Common myeloid progenitor, CD34-positive (primary cell): ENCODE measurements at regions not wholly inside any gene's neighbourhood (a gene's known extent, or its start where the extent isn't known, plus 50 kb on each side); places are given as distances from the start of the nearest gene placed in this dataset.

Experiments used
- CTCF ChIA-PET: fragments of 350-600 bp; sonication (Branson Sonifier 250); formaldehyde crosslinking; loops from one replicate; lab custom pipeline; 2021; ENCODE audit warnings: antibody characterized with exemption; lab: Charles Lee
- POLR2A ChIA-PET: fragments of 350-600 bp; sonication (Branson Sonifier 250); formaldehyde crosslinking; loops from one replicate; lab custom pipeline; 2021; ENCODE audit warnings: antibody characterized with exemption; lab: Charles Lee
- DNase-seq, 3 donors: peaks; one replicate each; pipeline versions ENCODE4 v3.0.0 to v3.0.0-alpha.2; 2013
- H3K27ac ChIP-seq, 2 experiments: 1 replicate in 1 of 2; 2 replicates in 1 of 2; pipeline ENCODE4 v1.7.0; 2013; ENCODE audit warnings: inconsistent platforms in 2 of 2, low read length in 2 of 2, mild to moderate bottlenecking in 2 of 2, low read depth in 1 of 2, moderate library complexity in 1 of 2; ENCODE audit not compliant: severe bottlenecking in 2 of 2, insufficient read depth in 1 of 2, poor library complexity in 1 of 2
- H3K27me3 ChIP-seq, 5 experiments: replicated peaks in 2 of 5; 1 replicate in 3 of 5; 2 replicates in 2 of 5; pipeline versions ENCODE4 v1.6.1 to v1.7.0; 2013; ENCODE audit warnings: low read length in 4 of 5, mild to moderate bottlenecking in 2 of 5, moderate library complexity in 2 of 5, inconsistent platforms in 1 of 5; ENCODE audit not compliant: insufficient read depth in 5 of 5, control insufficient read depth in 4 of 5
- H3K36me3 ChIP-seq, 4 experiments: 1 replicate in 2 of 4; 2 replicates in 2 of 4; pipeline versions ENCODE4 v1.6.1 to v1.7.0; 2013; ENCODE audit warnings: low read length in 3 of 4, control low read depth in 1 of 4, mild to moderate bottlenecking in 1 of 4; ENCODE audit not compliant: control insufficient read depth in 4 of 4, insufficient read depth in 4 of 4
- H3K4me1 ChIP-seq, 4 experiments: 1 replicate in 3 of 4; 2 replicates in 1 of 4; pipeline versions ENCODE4 v1.6.1 to v1.7.1; 2013; ENCODE audit warnings: low read length in 3 of 4, mild to moderate bottlenecking in 3 of 4, control low read depth in 1 of 4, inconsistent platforms in 1 of 4, moderate library complexity in 1 of 4; ENCODE audit not compliant: control insufficient read depth in 4 of 4, insufficient read depth in 4 of 4; ENCODE audit errors: control extremely low read depth in 1 of 4
- H3K4me3 ChIP-seq, 7 experiments: 1 replicate in 4 of 7; 2 replicates in 3 of 7; pipeline versions ENCODE4 v1.5.1 to v1.7.0; 2013; ENCODE audit warnings: mild to moderate bottlenecking in 7 of 7, low read length in 6 of 7, moderate library complexity in 6 of 7, inconsistent platforms in 2 of 7, low read depth in 2 of 7, control low read depth in 1 of 7; ENCODE audit not compliant: insufficient read depth in 4 of 7, control insufficient read depth in 1 of 7; ENCODE audit errors: extremely low read depth in 1 of 7
- H3K9me3 ChIP-seq, 5 experiments: 1 replicate in 4 of 5; 2 replicates in 1 of 5; pipeline versions ENCODE4 v1.6.1 to v1.7.1; 2013; ENCODE audit warnings: low read length in 4 of 5, mild to moderate bottlenecking in 2 of 5, inconsistent platforms in 1 of 5, low read depth in 1 of 5, moderate library complexity in 1 of 5; ENCODE audit not compliant: control insufficient read depth in 4 of 5, insufficient read depth in 2 of 5; ENCODE audit errors: control extremely low read depth in 1 of 5
- WGBS: methylation state at CpG from one replicate; pipeline ENCODE4 v1.1.5; 2013; ENCODE audit not compliant: insufficient coverage; 5-methylcytosine and 5-hydroxymethylcytosine counted together

DNA sequence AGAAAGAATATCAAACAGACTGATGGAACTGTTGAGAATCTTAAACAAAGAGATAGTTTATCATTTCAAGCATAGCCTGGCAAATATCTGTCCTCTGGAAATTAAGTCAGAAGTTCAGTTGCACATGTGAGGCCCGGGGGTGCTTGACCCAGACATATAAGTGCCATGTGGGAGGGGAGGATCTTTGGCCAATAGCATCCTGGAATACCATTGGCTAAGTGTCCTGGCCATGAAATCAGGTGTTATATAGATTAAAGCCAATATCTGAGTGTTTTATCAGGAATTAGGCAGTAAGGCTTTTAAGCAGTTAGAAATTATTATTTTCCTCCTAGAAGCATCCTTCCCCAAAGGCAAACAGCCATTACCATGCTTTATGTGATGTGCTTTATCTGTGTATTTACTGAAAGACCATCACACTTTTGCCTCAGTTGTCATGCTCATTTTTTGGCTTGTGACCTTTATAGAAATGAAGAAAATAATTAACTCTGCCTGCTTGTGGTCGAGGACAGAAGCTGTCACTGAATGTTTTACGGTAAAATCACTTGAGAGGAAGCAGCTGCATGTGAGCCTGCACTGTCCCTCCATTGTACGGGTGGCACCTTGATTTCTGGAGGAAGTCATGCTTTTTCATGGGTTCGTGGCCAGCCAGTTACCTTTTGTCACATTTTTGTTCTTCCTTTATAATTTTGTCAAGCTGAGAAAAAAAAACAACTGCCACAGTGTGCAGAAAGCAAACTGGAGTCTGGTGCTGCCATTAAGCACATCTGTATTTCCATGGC, 259.9 kb upstream of the FMN2 start:
- Histone ChIP-seq H3K27me3 (no peaks in the 10 kb centered on the region), H3K27ac (peak overlapping the region in 1 of 2 experiments; percentile 25), H3K4me1 (peaks cover 14 to 47% (median 26%) of the 10 kb centered on the region in 4 experiments), H3K36me3 (peaks cover 0 to 6% (median 3%) of the 10 kb centered on the region in 4 experiments), H3K9me3 (no peaks in the 10 kb centered on the region), H3K4me3 (peak overlapping the region in 3 of 7 experiments; percentile 6 to 31 (median 16))
- CTCF ChIA-PET: no interaction called here
- 22% methylated on average over 5 of the region's 5 CpGs for WGBS
- POLR2A ChIA-PET: interaction anchor here (0.7 kb wide), 1 partner anchor 57 kb away, joined by 3 read pairs; no protein-coding TSS in a partner anchor
- DNase-seq: peak; percentile 36 to 94 (median 93)

DNA sequence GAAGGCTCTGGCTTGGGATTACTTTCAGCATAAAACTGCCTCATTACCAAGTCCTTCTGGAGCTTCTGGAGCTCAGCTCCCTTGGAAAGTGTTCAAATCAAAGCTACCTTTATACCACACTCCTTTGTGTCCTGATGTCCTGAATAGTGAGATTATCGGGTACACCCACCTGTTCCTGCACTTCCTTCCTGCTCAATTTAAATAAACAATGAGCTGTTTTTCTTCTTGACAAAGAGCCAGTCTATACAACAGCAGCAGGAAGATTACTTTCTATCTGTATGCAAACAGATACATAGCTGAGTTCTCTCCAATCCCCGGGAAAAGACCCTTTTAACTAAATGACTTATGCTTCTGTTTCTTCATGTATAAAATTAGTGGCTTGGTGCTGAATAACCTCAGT, 258.0 kb upstream of the FMN2 start:
- ChIA-PET CTCF (interaction anchor here (0.8 to 1.9 kb wide), 4 partner anchors 15 to 30 kb away, joined by 3 to 9 read pairs (median 3); no protein-coding TSS in a partner anchor), POLR2A (interaction anchor here (0.7 kb wide), 1 partner anchor 495 kb away, joined by 3 read pairs; no protein-coding TSS in a partner anchor)
- 0% methylated on average over 1 of the region's 2 CpGs for WGBS
- Histone ChIP-seq H3K4me1 (peaks cover 14 to 47% (median 26%) of the 10 kb centered on the region in 4 experiments), H3K9me3 (no peaks in the 10 kb centered on the region), H3K4me3 (no peak overlapping the region), H3K27ac (no peak overlapping the region), H3K27me3 (no peaks in the 10 kb centered on the region), H3K36me3 (peaks cover 0 to 3% (median 1%) of the 10 kb centered on the region in 4 experiments)
- DNase-seq: peak; percentile 54 to 88 (median 81)

DNA sequence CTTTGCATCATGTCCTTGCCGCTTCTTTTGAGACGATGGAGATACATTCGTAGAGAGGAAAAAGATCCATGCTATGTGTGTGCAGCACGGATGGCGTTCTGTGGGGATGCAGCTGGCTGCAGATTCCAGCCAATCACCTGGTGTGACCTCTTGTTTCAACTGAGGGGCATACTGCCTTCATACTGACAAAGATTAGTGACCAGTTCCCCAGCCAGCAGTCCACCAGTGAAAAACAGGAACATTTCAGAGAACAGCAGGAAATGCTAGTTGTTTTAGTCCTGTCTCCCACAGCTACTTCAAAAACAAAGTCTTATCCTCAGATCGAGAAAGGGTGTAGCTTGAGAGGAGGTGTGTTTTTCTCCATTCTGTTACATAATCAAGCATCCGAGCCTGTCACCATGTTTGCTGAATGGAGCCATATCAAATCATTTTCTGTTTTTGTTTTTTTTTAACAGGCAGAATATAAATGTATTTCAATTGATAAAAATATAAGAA, 255.7 kb upstream of the FMN2 start:
- Histone ChIP-seq H3K36me3 (peaks cover 0 to 3% (median 1%) of the 10 kb centered on the region in 4 experiments), H3K27me3 (no peaks in the 10 kb centered on the region), H3K27ac (no peak overlapping the region), H3K4me3 (no peak overlapping the region), H3K4me1 (peaks cover 14 to 47% (median 26%) of the 10 kb centered on the region in 4 experiments), H3K9me3 (no peaks in the 10 kb centered on the region)
- CTCF ChIA-PET: interaction anchor here (0.9 to 1.3 kb wide), 2 partner anchors 41 to 65 kb away, joined by 3 read pairs; no protein-coding TSS in a partner anchor
- WGBS: 98% methylated on average over 5 of the region's 7 CpGs
- DNase-seq: peak in 2 of 3 donors; percentile 55 to 63
- POLR2A ChIA-PET: no interaction called here

DNA sequence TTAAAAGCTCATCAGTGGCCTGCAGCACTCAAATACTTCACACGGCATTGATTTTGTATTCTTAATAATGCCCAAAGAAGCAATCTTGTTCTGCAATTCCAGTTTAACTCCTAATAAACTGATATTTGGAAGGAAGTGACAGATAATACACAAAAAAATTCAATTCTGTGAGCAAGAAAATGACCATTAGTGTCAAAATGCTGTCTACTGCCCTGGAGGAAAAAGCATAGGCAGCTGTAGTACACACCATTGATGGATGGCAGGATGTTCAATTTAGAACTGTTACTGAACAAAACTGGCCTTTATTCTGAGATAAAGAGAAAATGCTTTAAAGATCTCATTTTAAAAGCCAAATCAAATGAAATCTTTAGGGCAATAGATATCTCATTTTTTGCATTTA, 251.3 kb upstream of the FMN2 start:
- no CpG with 5 or more reads among the region's 1 CpG for WGBS
- H3K4me3 ChIP-seq: no peak overlapping the region
- peaks cover 6 to 21% (median 9%) of the 10 kb centered on the region in 4 experiments for H3K4me1 ChIP-seq
- POLR2A ChIA-PET: no interaction called here
- no peaks in the 10 kb centered on the region for H3K27me3 ChIP-seq
- DNase-seq: no peak
- no peak overlapping the region for H3K27ac ChIP-seq
- H3K9me3 ChIP-seq: no peaks in the 10 kb centered on the region
- CTCF ChIA-PET: no interaction called here
- H3K36me3 ChIP-seq: peaks cover 0 to 2% (median 1%) of the 10 kb centered on the region in 4 experiments

DNA sequence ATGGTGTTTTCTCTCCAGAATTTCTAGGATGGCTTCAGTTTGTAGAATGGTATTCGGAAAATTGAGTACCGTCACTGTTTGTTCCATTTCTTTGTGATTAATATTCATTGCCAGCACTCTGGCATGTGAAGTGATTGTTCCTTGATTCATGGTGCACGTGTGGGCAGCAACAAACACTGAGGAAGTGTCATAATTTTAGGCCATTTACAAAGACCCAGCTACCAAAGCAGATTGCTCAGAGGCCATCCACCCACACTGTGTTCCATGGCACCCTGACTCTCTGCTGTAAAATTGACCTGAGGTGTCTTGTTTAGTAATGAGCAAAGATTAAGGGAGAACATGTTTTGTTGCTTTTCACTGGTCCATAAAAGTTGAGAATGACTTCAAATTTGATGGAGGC, 250.9 kb upstream of the FMN2 start:
- ChIA-PET POLR2A (no interaction called here), CTCF (no interaction called here)
- Histone ChIP-seq H3K27me3 (no peaks in the 10 kb centered on the region), H3K27ac (no peak overlapping the region), H3K9me3 (no peaks in the 10 kb centered on the region), H3K4me3 (no peak overlapping the region), H3K4me1 (peaks cover 5 to 19% (median 7%) of the 10 kb centered on the region in 4 experiments), H3K36me3 (peaks cover 0 to 2% (median under 1%) of the 10 kb centered on the region in 4 experiments)
- DNase-seq: no peak
- WGBS: 100% methylated on average over 3 of the region's 3 CpGs

DNA sequence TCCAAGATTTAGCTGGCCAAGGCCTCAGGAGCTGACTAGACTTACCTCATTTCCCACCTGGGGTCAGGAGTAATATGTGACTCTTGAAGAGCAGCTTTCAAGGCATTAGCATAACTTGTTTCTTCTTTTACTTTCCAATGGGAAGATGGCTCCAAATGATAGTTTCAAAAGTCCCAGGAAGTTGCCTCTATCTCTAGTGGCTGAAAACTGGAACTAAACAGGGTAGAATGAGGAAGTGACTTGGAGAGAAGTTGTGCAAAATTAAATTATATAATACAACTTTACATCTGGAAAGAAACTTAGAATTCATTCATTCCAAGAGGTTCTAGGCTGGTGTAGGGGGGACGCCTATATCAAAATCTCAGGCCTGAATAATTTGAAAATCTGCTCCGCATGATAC, 250.1 kb upstream of the FMN2 start:
- no peak overlapping the region for H3K4me3 ChIP-seq
- no peak overlapping the region for H3K27ac ChIP-seq
- CTCF ChIA-PET: no interaction called here
- peaks cover 0 to 10% (median 7%) of the 10 kb centered on the region in 4 experiments for H3K4me1 ChIP-seq
- POLR2A ChIA-PET: no interaction called here
- DNase-seq: no peak
- WGBS: no CpG with 5 or more reads among the region's 2 CpGs
- no peaks in the 10 kb centered on the region for H3K27me3 ChIP-seq
- H3K9me3 ChIP-seq: no peaks in the 10 kb centered on the region
- H3K36me3 ChIP-seq: peaks cover 0 to 2% (median 0%) of the 10 kb centered on the region in 4 experiments

DNA sequence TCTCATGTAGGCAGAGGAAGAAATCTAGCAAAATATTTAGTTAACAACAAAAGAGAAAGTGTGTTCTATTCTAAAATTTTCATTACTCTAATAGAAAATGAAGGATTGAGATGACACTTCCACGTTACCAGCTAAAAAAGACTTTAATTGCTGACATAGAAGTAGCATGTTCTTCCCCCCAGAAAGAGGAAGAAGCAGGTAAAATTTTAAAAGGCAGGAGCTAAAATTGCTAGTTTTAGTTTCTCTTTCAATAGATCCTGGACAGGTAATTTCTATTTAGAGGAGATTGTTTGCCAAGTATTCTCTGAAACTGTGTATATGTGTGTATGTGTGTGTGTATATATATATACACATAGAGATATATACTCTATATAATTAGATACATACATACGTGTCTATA, 248.1 kb upstream of the FMN2 start:
- no peaks in the 10 kb centered on the region for H3K27me3 ChIP-seq
- ChIA-PET POLR2A (no interaction called here), CTCF (interaction anchor here (0.7 kb wide), 1 partner anchor 535 kb away, joined by 3 read pairs; no protein-coding TSS in a partner anchor)

More for the DNA sequence above, 248.1 kb upstream of the FMN2 start:
- peak in 2 of 3 donors; percentile 64 to 74 for DNase-seq
- Histone ChIP-seq H3K36me3 (peaks cover 0 to 2% (median 0%) of the 10 kb centered on the region in 4 experiments), H3K4me3 (peak overlapping the region in 1 of 7 experiments; percentile 58), H3K4me1 (peaks cover 0 to 10% (median 7%) of the 10 kb centered on the region in 4 experiments), H3K9me3 (no peaks in the 10 kb centered on the region), H3K27ac (no peak overlapping the region)
- no CpG with 5 or more reads among the region's 2 CpGs for WGBS
